GM19324 (cell line): ENCODE measurements at regions not wholly inside any gene's neighbourhood (a gene's known extent, or its start where the extent isn't known, plus 50 kb on each side); places are given as distances from the start of the nearest gene placed in this dataset.

Experiments used
- ATAC-seq: cut with Tn5 transposase; IDR thresholded peaks from one replicate; pipeline ENCODE4 v1.9.1; 2021; ENCODE audit warnings: mild to moderate bottlenecking, moderate library complexity; ENCODE audit not compliant: unreplicated experiment, low FRiP score

GRCh38 chr2:164187121-164187520 is 434.2 kb downstream of the GRB14 start:
- ATAC-seq, result no peak

- no peak for ATAC-seq
These were observed 434.7 kb downstream of the GRB14 start for GRCh38 chr2:164186591-164186990.

- ATAC-seq, result no peak
These were observed 439.1 kb downstream of the GRB14 start for GRCh38 chr2:164182116-164182627.

- no peak for ATAC-seq
These were observed 442.3 kb downstream of the GRB14 start for GRCh38 chr2:164178835-164179465.

- no peak for ATAC-seq
These were observed 428.8 kb upstream of the FIGN start for GRCh38 chr2:164164602-164165001.

- ATAC-seq, result no peak
These were observed 419.8 kb upstream of the FIGN start for GRCh38 chr2:164155558-164155957.

- no peak for ATAC-seq
These were observed 415.7 kb upstream of the FIGN start for GRCh38 chr2:164151522-164151921.

GRCh38 chr2:164150604-164151003 is 414.8 kb upstream of the FIGN start:
- ATAC-seq, result no peak

- no peak for ATAC-seq
These were observed 410.6 kb upstream of the FIGN start for GRCh38 chr2:164146441-164146840.

GRCh38 chr2:164145093-164145987 is 409.5 kb upstream of the FIGN start:
- ATAC-seq, result no peak

- no peak for ATAC-seq
These were observed 407.5 kb upstream of the FIGN start for GRCh38 chr2:164143183-164143930.

GRCh38 chr2:164142755-164143154 is 406.9 kb upstream of the FIGN start:
- ATAC-seq, result no peak

- no peak for ATAC-seq
These were observed 405.5 kb upstream of the FIGN start for GRCh38 chr2:164141271-164141670.

GRCh38 chr2:164138750-164139149 is 402.9 kb upstream of the FIGN start:
- no peak for ATAC-seq

- ATAC-seq, result no peak
These were observed 398.5 kb upstream of the FIGN start for GRCh38 chr2:164134336-164134735.

GRCh38 chr2:164127971-164128527 is 392.2 kb upstream of the FIGN start:
- no peak for ATAC-seq

GRCh38 chr2:164126960-164127660 is 391.3 kb upstream of the FIGN start:
- ATAC-seq, result no peak

- ATAC-seq, result no peak
These were observed 380.0 kb upstream of the FIGN start for GRCh38 chr2:164115806-164116205.

- no peak for ATAC-seq
These were observed 379.1 kb upstream of the FIGN start for GRCh38 chr2:164114937-164115336.

- no peak for ATAC-seq
These were observed 376.3 kb upstream of the FIGN start for GRCh38 chr2:164112105-164112504.
